ENCODE measurements at regions not wholly inside any gene's neighbourhood (a gene's known extent, or its start where the extent isn't known, plus 50 kb on each side); places are given as distances from the start of the nearest gene placed in this dataset.

- TF ChIP-seq, protein P1, sequence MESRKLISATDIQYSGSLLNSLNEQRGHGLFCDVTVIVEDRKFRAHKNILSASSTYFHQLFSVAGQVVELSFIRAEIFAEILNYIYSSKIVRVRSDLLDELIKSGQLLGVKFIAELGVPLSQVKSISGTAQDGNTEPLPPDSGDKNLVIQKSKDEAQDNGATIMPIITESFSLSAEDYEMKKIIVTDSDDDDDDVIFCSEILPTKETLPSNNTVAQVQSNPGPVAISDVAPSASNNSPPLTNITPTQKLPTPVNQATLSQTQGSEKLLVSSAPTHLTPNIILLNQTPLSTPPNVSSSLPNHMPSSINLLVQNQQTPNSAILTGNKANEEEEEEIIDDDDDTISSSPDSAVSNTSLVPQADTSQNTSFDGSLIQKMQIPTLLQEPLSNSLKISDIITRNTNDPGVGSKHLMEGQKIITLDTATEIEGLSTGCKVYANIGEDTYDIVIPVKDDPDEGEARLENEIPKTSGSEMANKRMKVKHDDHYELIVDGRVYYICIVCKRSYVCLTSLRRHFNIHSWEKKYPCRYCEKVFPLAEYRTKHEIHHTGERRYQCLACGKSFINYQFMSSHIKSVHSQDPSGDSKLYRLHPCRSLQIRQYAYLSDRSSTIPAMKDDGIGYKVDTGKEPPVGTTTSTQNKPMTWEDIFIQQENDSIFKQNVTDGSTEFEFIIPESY (IDR thresholded peaks at IDR 0.05; ENCODE audit: borderline replicate concordance, low read depth) = no peak
- no peak for TF ChIP-seq NRF1 (IDR thresholded peaks at IDR 0.05; ENCODE audit: low read depth, low read length)
- TF ChIP-seq CHD2 (IDR thresholded peaks at IDR 0.05; ENCODE audit: low read length, partially characterized antibody) = no peak
- no peak for TF ChIP-seq FOXM1 (IDR thresholded peaks at IDR 0.05; ENCODE audit: low read depth)
- TF ChIP-seq JUND (IDR thresholded peaks at IDR 0.05) = no peak
- TF ChIP-seq TAF1 (IDR thresholded peaks at IDR 0.05; ENCODE audit: borderline replicate concordance, low read depth, low read length) = no peak
- TF ChIP-seq YY1 (IDR thresholded peaks at IDR 0.05; ENCODE audit: low read depth) = no peak
- TF ChIP-seq FOSL2 (IDR thresholded peaks at IDR 0.05; ENCODE audit: borderline replicate concordance, low read depth) = no peak
- no peak for TF ChIP-seq SMC3 (IDR thresholded peaks at IDR 0.05; ENCODE audit: low read depth, low read length)
- no peak for TF ChIP-seq EZH2phosphoT487 (IDR thresholded peaks at IDR 0.05; ENCODE audit: borderline replicate concordance, low read depth)
- POLR2A ChIA-PET = no interaction called here
Measured at GRCh38 chr14:97442363-97442762, 645.2 kb downstream of the VRK1 start.

GRCh38 chr14:97443412-97443811, 646.2 kb downstream of the VRK1 start:
- WGBS (ENCODE audit: low lambda C conversion rate) = 0% methylated on average over 3 of the region's 3 CpGs
- H3K27ac ChIP-seq (ENCODE audit: low read depth in 2 of 2, low read length in 1 of 2) = no peak overlapping the region
- H3K4me2 ChIP-seq = no peak overlapping the region
- H3K79me2 ChIP-seq (ENCODE audit: insufficient read depth) = no peaks in the 10 kb centered on the region
- H3K9me3 ChIP-seq = no peaks in the 10 kb centered on the region
- H3K27me3 ChIP-seq (ENCODE audit: insufficient read depth) = no peaks in the 10 kb centered on the region
- POLR2A ChIA-PET = no interaction called here
- no peaks in the 10 kb centered on the region for H4K20me1 ChIP-seq (ENCODE audit: insufficient read depth)
- no peak overlapping the region for H2AFZ ChIP-seq (ENCODE audit: low read depth)
- CTCF ChIA-PET = no interaction called here
- no peaks in the 10 kb centered on the region for H3F3A ChIP-seq (replicated peaks; ENCODE audit: insufficient read depth)
- TF ChIP-seq RXRA (IDR thresholded peaks at IDR 0.05; ENCODE audit: borderline replicate concordance, low read depth) (no peak), EP300 (IDR thresholded peaks at IDR 0.05; ENCODE audit: borderline replicate concordance in 1 of 2, low read depth in 1 of 2, low read length in 1 of 2) (no peak), EZH2phosphoT487 (IDR thresholded peaks at IDR 0.05; ENCODE audit: borderline replicate concordance, low read depth) (no peak), MAX (IDR thresholded peaks at IDR 0.05; ENCODE audit: low read depth) (no peak), PBX3 (IDR thresholded peaks at IDR 0.05) (no peak)
- DNase-seq = no peak
- no peak overlapping the region for H3K4me3 ChIP-seq (ENCODE audit: low read depth in 2 of 2, low read length in 1 of 2)
- no peak overlapping the region for H3K9ac ChIP-seq
- H3K9me2 ChIP-seq = no peaks in the 10 kb centered on the region
- no peaks in the 10 kb centered on the region for H3K4me1 ChIP-seq (ENCODE audit: control insufficient read depth in 1 of 2, insufficient read depth in 2 of 2, low read depth in 1 of 2, low read length in 1 of 2)
- no peaks in the 10 kb centered on the region for H3K36me3 ChIP-seq (replicated peaks in 1 of 2; ENCODE audit: control insufficient read depth in 1 of 2, insufficient read depth in 2 of 2, low read length in 1 of 2)

More at GRCh38 chr14:97442363-97442762, 645.2 kb downstream of the VRK1 start:
- Histone ChIP-seq H3K27me3 (ENCODE audit: insufficient read depth) (no peaks in the 10 kb centered on the region), H3F3A (replicated peaks; ENCODE audit: insufficient read depth) (no peaks in the 10 kb centered on the region), H3K9me2 (no peaks in the 10 kb centered on the region), H3K4me1 (ENCODE audit: control insufficient read depth in 1 of 2, insufficient read depth in 2 of 2, low read depth in 1 of 2, low read length in 1 of 2) (no peaks in the 10 kb centered on the region), H3K9ac (no peak overlapping the region), H2AFZ (ENCODE audit: low read depth) (no peak overlapping the region), H3K9me3 (no peaks in the 10 kb centered on the region), H3K79me2 (ENCODE audit: insufficient read depth) (no peaks in the 10 kb centered on the region), H3K4me3 (ENCODE audit: low read depth in 2 of 2, low read length in 1 of 2) (no peak overlapping the region), H4K20me1 (ENCODE audit: insufficient read depth) (no peaks in the 10 kb centered on the region), H3K36me3 (replicated peaks in 1 of 2; ENCODE audit: control insufficient read depth in 1 of 2, insufficient read depth in 2 of 2, low read length in 1 of 2) (no peaks in the 10 kb centered on the region), H3K4me2 (no peak overlapping the region), H3K27ac (ENCODE audit: low read depth in 2 of 2, low read length in 1 of 2) (no peak overlapping the region)
- WGBS (ENCODE audit: low lambda C conversion rate) = 7% methylated on average over 2 of the region's 2 CpGs
- CTCF ChIA-PET = no interaction called here
- DNase-seq = no peak

Measured in SK-N-SH (cell line).